AG09319 (cell line): ENCODE measurements at regions not wholly inside any gene's neighbourhood (a gene's known extent, or its start where the extent isn't known, plus 50 kb on each side); places are given as distances from the start of the nearest gene placed in this dataset.

Experiments
- DNase-seq: peaks from one replicate; pipeline ENCODE4 v3.0.0-alpha.2; 2010; ENCODE audit warnings: low read depth; ENCODE audit errors: extremely low read depth
- TF ChIP-seq, protein P1 (sequence below): IDR thresholded peaks from 2 replicates; pipeline ENCODE4 v1.5.1; 2011; ENCODE audit warnings: low read depth, mild to moderate bottlenecking, inconsistent platforms, low read length, moderate library complexity

DNA sequence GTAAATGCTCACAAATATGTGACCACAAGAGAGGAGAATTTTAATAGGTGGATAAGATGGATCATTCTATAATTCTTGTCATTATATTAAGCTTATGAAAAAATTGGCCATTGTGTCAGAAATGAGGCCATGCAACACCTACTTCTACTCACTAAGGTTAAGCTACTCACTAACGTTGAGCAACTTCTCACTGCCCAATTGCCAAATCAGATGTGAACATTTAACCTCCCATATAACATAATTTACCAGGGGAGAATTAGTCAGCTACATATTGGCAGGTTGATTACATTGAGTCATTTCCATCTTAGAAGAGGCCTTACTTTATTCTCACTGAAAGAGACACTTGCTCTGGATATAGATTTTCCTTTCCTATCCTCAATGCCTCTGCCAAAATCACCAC, 211.2 kb upstream of the DGKB start:
- no peak for DNase-seq
- TF ChIP-seq, protein P1, sequence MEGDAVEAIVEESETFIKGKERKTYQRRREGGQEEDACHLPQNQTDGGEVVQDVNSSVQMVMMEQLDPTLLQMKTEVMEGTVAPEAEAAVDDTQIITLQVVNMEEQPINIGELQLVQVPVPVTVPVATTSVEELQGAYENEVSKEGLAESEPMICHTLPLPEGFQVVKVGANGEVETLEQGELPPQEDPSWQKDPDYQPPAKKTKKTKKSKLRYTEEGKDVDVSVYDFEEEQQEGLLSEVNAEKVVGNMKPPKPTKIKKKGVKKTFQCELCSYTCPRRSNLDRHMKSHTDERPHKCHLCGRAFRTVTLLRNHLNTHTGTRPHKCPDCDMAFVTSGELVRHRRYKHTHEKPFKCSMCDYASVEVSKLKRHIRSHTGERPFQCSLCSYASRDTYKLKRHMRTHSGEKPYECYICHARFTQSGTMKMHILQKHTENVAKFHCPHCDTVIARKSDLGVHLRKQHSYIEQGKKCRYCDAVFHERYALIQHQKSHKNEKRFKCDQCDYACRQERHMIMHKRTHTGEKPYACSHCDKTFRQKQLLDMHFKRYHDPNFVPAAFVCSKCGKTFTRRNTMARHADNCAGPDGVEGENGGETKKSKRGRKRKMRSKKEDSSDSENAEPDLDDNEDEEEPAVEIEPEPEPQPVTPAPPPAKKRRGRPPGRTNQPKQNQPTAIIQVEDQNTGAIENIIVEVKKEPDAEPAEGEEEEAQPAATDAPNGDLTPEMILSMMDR, result no peak

DNA sequence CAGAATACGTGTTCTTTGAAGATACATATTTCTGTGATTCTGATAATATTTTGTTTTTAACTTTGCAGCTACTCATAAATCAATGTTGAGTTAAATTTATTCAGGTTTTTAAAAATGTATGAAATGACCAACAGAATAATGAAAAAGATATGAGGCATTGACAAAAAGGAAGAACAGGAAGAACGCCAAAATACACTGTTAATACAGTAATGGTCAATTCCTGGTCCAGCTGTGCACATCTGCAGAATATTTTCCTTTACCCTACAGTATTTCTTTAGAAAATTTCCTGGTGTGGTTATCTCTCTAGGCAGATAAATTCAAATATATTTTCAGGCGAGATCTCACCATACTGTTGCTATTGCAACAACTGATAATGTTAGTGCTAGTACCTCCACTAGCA, 203.2 kb upstream of the DGKB start:
- no peak for DNase-seq
- TF ChIP-seq, protein P1, result no peak

DNA sequence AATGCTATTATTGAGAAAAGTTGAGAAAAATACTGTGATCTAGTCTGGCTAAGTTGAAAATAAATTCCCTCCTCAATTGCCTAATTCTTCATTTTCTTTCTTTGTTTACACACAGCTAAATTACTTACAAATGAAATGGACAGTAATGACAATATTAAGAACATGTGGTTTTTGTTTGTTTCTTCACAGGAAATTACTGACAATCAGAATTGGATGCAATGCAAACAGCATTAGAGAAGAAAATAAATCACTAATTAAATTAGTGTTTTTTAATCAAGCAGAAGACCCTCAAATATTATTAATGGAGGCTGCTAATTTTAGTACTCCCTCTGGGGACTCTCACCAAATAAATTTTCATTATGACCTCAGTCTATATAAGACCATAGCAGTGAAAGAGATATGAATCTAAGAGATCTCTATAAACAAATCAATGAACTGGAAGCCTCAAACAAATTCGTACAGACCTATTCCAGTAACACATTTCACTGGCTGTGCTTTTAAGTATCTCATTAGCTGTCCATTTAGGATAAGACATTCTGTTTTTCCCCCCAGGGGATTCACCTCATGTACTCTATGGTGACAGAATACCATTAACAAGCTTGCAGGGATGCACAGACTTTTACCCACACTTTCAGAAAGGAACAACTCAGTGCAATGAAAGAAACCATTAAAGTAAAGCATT, 202.0 kb upstream of the DGKB start:
- no peak for DNase-seq
- TF ChIP-seq, protein P1, result no peak

DNA sequence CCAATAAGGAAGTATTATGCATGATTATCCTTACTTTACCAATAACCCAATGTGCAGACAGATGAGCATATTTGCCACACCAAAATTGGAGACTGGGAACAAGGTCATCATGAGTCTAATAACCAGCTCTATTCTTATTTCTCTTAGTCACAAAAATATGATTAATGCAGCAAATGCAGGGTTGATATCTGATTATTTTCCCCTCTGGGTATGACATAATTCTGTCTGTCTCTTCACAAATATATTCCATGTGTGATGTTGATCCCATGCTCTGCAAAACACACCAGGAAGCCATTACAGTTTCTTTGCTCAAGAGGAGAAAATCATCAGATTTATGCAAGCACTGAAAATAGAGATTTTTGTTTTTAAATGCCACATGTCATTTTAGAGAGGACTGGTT, 196.5 kb upstream of the DGKB start:
- TF ChIP-seq, protein P1, result no peak
- DNase-seq, result no peak

DNA sequence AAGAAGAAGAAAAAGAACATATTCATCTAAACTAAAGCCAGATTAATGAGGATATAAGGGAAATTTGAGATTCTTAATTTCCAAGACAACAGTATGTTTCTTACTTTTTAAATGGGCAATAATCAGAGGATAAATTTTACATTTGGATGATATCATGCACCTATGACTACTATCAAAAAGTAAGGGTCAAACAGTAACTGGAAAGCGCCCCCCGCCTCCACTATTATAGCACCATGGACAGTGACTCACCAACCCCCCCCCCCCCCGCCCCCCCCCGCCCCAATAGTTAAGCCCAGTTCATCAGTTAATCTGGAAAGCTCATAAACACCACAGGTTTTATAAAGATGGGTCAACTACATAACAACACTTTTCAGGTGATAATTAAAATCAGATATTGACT, 194.3 kb upstream of the DGKB start:
- TF ChIP-seq, protein P1, result no peak

DNA sequence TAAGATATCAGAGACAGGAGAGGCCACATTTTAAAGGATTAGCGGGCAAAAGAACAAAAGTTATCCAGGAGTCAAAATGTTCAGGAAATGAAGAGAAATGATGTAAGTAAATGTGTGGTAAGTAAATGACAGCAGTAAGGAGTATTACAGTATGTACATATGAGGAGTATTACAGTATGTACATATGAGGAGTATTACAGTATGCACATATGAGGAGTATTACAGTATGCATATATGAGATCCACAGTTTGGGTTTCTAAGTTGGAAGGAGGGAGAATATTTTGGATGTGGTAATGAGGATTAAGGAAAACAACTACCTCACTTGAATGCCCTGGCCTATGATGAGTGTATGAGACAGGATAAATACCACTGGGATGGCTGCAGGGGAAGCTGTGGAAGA, 192.4 kb upstream of the DGKB start:
- TF ChIP-seq, protein P1, result no peak
- DNase-seq, result no peak

More for the DNA sequence above, 194.3 kb upstream of the DGKB start:
- no peak for DNase-seq

DNA sequence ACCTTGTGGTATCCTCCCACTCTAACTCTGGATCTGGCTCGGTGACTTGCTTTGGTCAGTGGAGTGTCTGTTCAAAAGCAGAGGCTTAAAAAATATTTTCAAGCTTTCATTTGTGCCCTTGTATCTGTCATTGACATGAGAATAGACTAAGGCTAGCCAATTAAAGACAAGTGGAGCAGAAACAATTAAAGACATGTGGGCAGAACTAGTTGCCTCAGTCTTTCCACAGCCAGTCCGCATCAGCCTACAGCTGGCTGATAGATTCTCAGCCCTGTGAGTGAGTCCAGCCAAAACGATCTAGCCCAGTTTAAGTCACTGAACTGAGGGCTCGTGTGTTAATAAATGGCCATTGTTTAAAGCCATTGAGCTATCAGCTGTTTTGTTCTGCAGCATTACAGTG, 185.2 kb upstream of the DGKB start:
- no peak for DNase-seq
- TF ChIP-seq, protein P1, result no peak
